ENCODE measurements at regions not wholly inside any gene's neighbourhood (a gene's known extent, or its start where the extent isn't known, plus 50 kb on each side); places are given as distances from the start of the nearest gene placed in this dataset.
A peak's percentile ranks its signal among the peaks of the same experiment; 100 is the strongest.

GRCh38 chrX:138127314-138127713 is 561.4 kb downstream of the ZIC3 start:
- no peaks in the 10 kb centered on the region for H3K4me1 ChIP-seq
- WGBS, 2 donors = 58 to 59% methylated on average over 5 to 8 of the region's 8 CpGs
- intact Hi-C loops (cut with DNase I) = no loop called here
- H3K36me3 ChIP-seq = no peaks in the 10 kb centered on the region
- no peak overlapping the region for H3K4me3 ChIP-seq
- H3K27ac ChIP-seq = no peak overlapping the region
- DNase-seq = no peak
- H3K27me3 ChIP-seq = peaks cover 0 to 3% (median 0%) of the 10 kb centered on the region in 4 donors
- no peaks in the 10 kb centered on the region for H3K9me3 ChIP-seq
- TF ChIP-seq CTCF (IDR thresholded peaks at IDR 0.05) (no peak), POLR2A (IDR thresholded peaks at IDR 0.05) (no peak)

GRCh38 chrX:138128027-138128671 is 562.2 kb downstream of the ZIC3 start:
- WGBS, 2 donors = 8 to 14% methylated on average over 5 to 7 of the region's 8 CpGs
- Histone ChIP-seq H3K36me3 (no peaks in the 10 kb centered on the region), H3K4me3 (no peak overlapping the region), H3K4me1 (no peaks in the 10 kb centered on the region), H3K27me3 (no peaks in the 10 kb centered on the region), H3K9me3 (no peaks in the 10 kb centered on the region), H3K27ac (no peak overlapping the region)
- DNase-seq = no peak
- peak in 5 of 6 experiments; percentile 25 to 62 (median 40) for TF ChIP-seq CTCF (IDR thresholded peaks at IDR 0.05)
- no peak for TF ChIP-seq POLR2A (IDR thresholded peaks at IDR 0.05)
- intact Hi-C loops (cut with DNase I) = no loop called here

- Histone ChIP-seq H3K4me3 (no peak overlapping the region), H3K27me3 (no peaks in the 10 kb centered on the region), H3K27ac (no peak overlapping the region), H3K36me3 (no peaks in the 10 kb centered on the region), H3K4me1 (no peaks in the 10 kb centered on the region), H3K9me3 (no peaks in the 10 kb centered on the region)
- no peak for DNase-seq
- TF ChIP-seq POLR2A (IDR thresholded peaks at IDR 0.05) (no peak), CTCF (IDR thresholded peaks at IDR 0.05) (no peak)
- WGBS, 2 donors = 6 to 28% methylated on average over 2 of the region's 2 CpGs
- intact Hi-C loops (cut with DNase I) = no loop called here
Measured at GRCh38 chrX:138150709-138151108, 560.8 kb downstream of the FGF13 start.

- TF ChIP-seq POLR2A (IDR thresholded peaks at IDR 0.05) = no peak
- Histone ChIP-seq H3K27ac (no peak overlapping the region), H3K27me3 (no peaks in the 10 kb centered on the region), H3K36me3 (no peaks in the 10 kb centered on the region), H3K4me3 (no peak overlapping the region), H3K4me1 (no peaks in the 10 kb centered on the region), H3K9me3 (no peaks in the 10 kb centered on the region)
- 55 to 63% methylated on average over 2 of the region's 2 CpGs for WGBS, 2 donors
- no peak for DNase-seq
- intact Hi-C loops (cut with DNase I) = no loop called here
Measured at GRCh38 chrX:138157850-138158249, 553.7 kb downstream of the FGF13 start.

GRCh38 chrX:138191998-138192397 is 519.5 kb downstream of the FGF13 start:
- intact Hi-C loops (cut with DNase I) = loop anchor here (10.0 kb wide), 1 partner anchor 553 kb away; no protein-coding TSS in a partner anchor
- no peaks in the 10 kb centered on the region for H3K9me3 ChIP-seq
- no peaks in the 10 kb centered on the region for H3K36me3 ChIP-seq
- no peak overlapping the region for H3K27ac ChIP-seq
- no peaks in the 10 kb centered on the region for H3K4me1 ChIP-seq
- no peaks in the 10 kb centered on the region for H3K27me3 ChIP-seq
- TF ChIP-seq CTCF (IDR thresholded peaks at IDR 0.05) (peak in 3 of 6 experiments; percentile 15 to 20 (median 19)), POLR2A (IDR thresholded peaks at IDR 0.05) (no peak)
- 0 to 38% methylated on average over 1 of the region's 1 CpG for WGBS, 2 donors
- no peak overlapping the region for H3K4me3 ChIP-seq
- DNase-seq = no peak

- DNase-seq = no peak
- Histone ChIP-seq H3K27ac (no peak overlapping the region), H3K36me3 (no peaks in the 10 kb centered on the region), H3K27me3 (no peaks in the 10 kb centered on the region), H3K4me1 (no peaks in the 10 kb centered on the region), H3K4me3 (no peak overlapping the region), H3K9me3 (peaks cover 0 to 5% (median 0%) of the 10 kb centered on the region in 3 donors)
- TF ChIP-seq POLR2A (IDR thresholded peaks at IDR 0.05) = no peak
- no peak for TF ChIP-seq CTCF (IDR thresholded peaks at IDR 0.05)
- 53 to 71% methylated on average over 2 of the region's 2 CpGs for WGBS, 2 donors
- intact Hi-C loops (cut with DNase I) = no loop called here
Measured at GRCh38 chrX:138229718-138230117, 481.8 kb downstream of the FGF13 start.
